ENCODE measurements at regions not wholly inside any gene's neighbourhood (a gene's known extent, or its start where the extent isn't known, plus 50 kb on each side); places are given as distances from the start of the nearest gene placed in this dataset.

GRCh38 chr10:78582540-78582939 lies 486.2 kb upstream of the ZMIZ1 start:
- intact Hi-C loops (cut with DNase I; ENCODE audit: low total_unique reads) (no loop called here), in situ Hi-C loops (cut with MboI; ENCODE audit: low sequenced_read_pairs in 4 of 4) (no loop called here)
- ATAC-seq, result no peak
- no peaks in the 10 kb centered on the region for H3K9me3 ChIP-seq
- no peak for DNase-seq
- H3K27me3 ChIP-seq, result no peaks in the 10 kb centered on the region
- H3K36me3 ChIP-seq, result no peaks in the 10 kb centered on the region
- no peak overlapping the region for H3K27ac ChIP-seq
- H3K4me1 ChIP-seq, result no peaks in the 10 kb centered on the region
- TF ChIP-seq CTCF (IDR thresholded peaks at IDR 0.05 in 4 of 5, conservative IDR thresholded peaks at IDR 0.05 in 1 of 5) (no peak), POLR2A (IDR thresholded peaks at IDR 0.05) (no peak)
- no peak overlapping the region for H3K4me3 ChIP-seq

- Histone ChIP-seq H3K27me3 (no peaks in the 10 kb centered on the region), H3K4me3 (no peak overlapping the region), H3K36me3 (no peaks in the 10 kb centered on the region), H3K9me3 (no peaks in the 10 kb centered on the region), H3K4me1 (no peaks in the 10 kb centered on the region), H3K27ac (no peak overlapping the region)
- in situ Hi-C loops (cut with MboI; ENCODE audit: low sequenced_read_pairs in 4 of 4) (no loop called here), intact Hi-C loops (cut with DNase I; ENCODE audit: low total_unique reads) (no loop called here)
- DNase-seq, result no peak
- TF ChIP-seq CTCF (IDR thresholded peaks at IDR 0.05 in 4 of 5, conservative IDR thresholded peaks at IDR 0.05 in 1 of 5), result no peak
- no peak for TF ChIP-seq POLR2A (IDR thresholded peaks at IDR 0.05)
- ATAC-seq, result no peak
These were observed 484.5 kb upstream of the ZMIZ1 start for GRCh38 chr10:78584266-78584665.

- Histone ChIP-seq H3K4me3 (no peak overlapping the region), H3K36me3 (no peaks in the 10 kb centered on the region), H3K27ac (no peak overlapping the region), H3K9me3 (no peaks in the 10 kb centered on the region), H3K4me1 (no peaks in the 10 kb centered on the region), H3K27me3 (no peaks in the 10 kb centered on the region)
- ATAC-seq, result no peak
- DNase-seq, result no peak
- intact Hi-C loops (cut with DNase I; ENCODE audit: low total_unique reads) (no loop called here), in situ Hi-C loops (cut with MboI; ENCODE audit: low sequenced_read_pairs in 4 of 4) (no loop called here)
- TF ChIP-seq CTCF (IDR thresholded peaks at IDR 0.05 in 4 of 5, conservative IDR thresholded peaks at IDR 0.05 in 1 of 5) (no peak), POLR2A (IDR thresholded peaks at IDR 0.05) (no peak)
These were observed 484.1 kb upstream of the ZMIZ1 start for GRCh38 chr10:78584681-78585080.

GRCh38 chr10:78585952-78586351 lies 482.8 kb upstream of the ZMIZ1 start:
- TF ChIP-seq POLR2A (IDR thresholded peaks at IDR 0.05) (no peak), CTCF (IDR thresholded peaks at IDR 0.05 in 4 of 5, conservative IDR thresholded peaks at IDR 0.05 in 1 of 5) (no peak)
- intact Hi-C loops (cut with DNase I; ENCODE audit: low total_unique reads), result no loop called here
- H3K9me3 ChIP-seq, result no peaks in the 10 kb centered on the region

GRCh38 chr10:78588194-78588811 lies 480.5 kb upstream of the ZMIZ1 start:
- DNase-seq (peak in 1 of 2 donors; percentile 39), ATAC-seq (peak; percentile 33 to 44)
- in situ Hi-C loops (cut with MboI; ENCODE audit: low sequenced_read_pairs in 4 of 4) (no loop called here), intact Hi-C loops (cut with DNase I; ENCODE audit: low total_unique reads) (no loop called here)
- Histone ChIP-seq H3K36me3 (no peaks in the 10 kb centered on the region), H3K4me3 (no peak overlapping the region), H3K27me3 (no peaks in the 10 kb centered on the region), H3K27ac (no peak overlapping the region), H3K4me1 (no peaks in the 10 kb centered on the region), H3K9me3 (no peaks in the 10 kb centered on the region)
- TF ChIP-seq POLR2A (IDR thresholded peaks at IDR 0.05) (no peak), CTCF (IDR thresholded peaks at IDR 0.05 in 4 of 5, conservative IDR thresholded peaks at IDR 0.05 in 1 of 5) (no peak)

More at GRCh38 chr10:78585952-78586351, 482.8 kb upstream of the ZMIZ1 start:
- in situ Hi-C loops (cut with MboI; ENCODE audit: low sequenced_read_pairs in 4 of 4), result no loop called here
- H3K27ac ChIP-seq, result no peak overlapping the region
- no peaks in the 10 kb centered on the region for H3K36me3 ChIP-seq
- H3K4me1 ChIP-seq, result no peaks in the 10 kb centered on the region
- ATAC-seq, result no peak
- no peak for DNase-seq
- H3K27me3 ChIP-seq, result no peaks in the 10 kb centered on the region
- no peak overlapping the region for H3K4me3 ChIP-seq

All from gastrocnemius medialis (tissue), 4 donors.